PFSK-1 (cell line): ENCODE measurements at regions not wholly inside any gene's neighbourhood (a gene's known extent, or its start where the extent isn't known, plus 50 kb on each side); places are given as distances from the start of the nearest gene placed in this dataset.

ENCODE experiments used
- FOXP2 ChIP-seq: optimal IDR thresholded peaks from 2 replicates; pipeline ENCODE3; 2011; ENCODE audit warnings: borderline replicate concordance, control low read depth, inconsistent platforms; ENCODE audit not compliant: insufficient read depth; ENCODE audit errors: extremely low read length, extremely low read depth
- POLR2AphosphoS5 ChIP-seq: IDR thresholded peaks from 2 replicates; pipeline ENCODE4 v1.6.1; 2012; ENCODE audit warnings: low read depth, mild to moderate bottlenecking, control low read depth, low read length, moderate library complexity
- REST ChIP-seq, 2 experiments: IDR thresholded peaks; 2 replicates each; pipeline versions ENCODE4 v1.6.1 to v1.8.0; 2011 to 2012; ENCODE audit warnings: low read depth in 2 of 2, low read length in 2 of 2, control low read depth in 1 of 2, inconsistent platforms in 1 of 2, mild to moderate bottlenecking in 1 of 2, moderate library complexity in 1 of 2; ENCODE audit not compliant: insufficient read depth in 1 of 2
- SIN3A ChIP-seq: IDR thresholded peaks from 2 replicates; pipeline ENCODE4 v1.6.1; 2012; ENCODE audit warnings: mild to moderate bottlenecking, low read length, moderate library complexity, borderline replicate concordance; ENCODE audit not compliant: insufficient read depth
- TAF1 ChIP-seq: IDR thresholded peaks from 2 replicates; pipeline ENCODE4 v1.6.1; 2012; ENCODE audit warnings: low read length, control low read depth, borderline replicate concordance; ENCODE audit not compliant: insufficient read depth

GRCh38 chr5:154562244-154562880 lies 84.3 kb upstream of the HAND1 start:
- no peak for TF ChIP-seq SIN3A
- TF ChIP-seq TAF1: no peak
- no peak for TF ChIP-seq POLR2AphosphoS5
- TF ChIP-seq REST (IDR thresholded peaks at IDR 0.05; ENCODE audit: insufficient read depth in 1 of 2, low read depth in 2 of 2, low read length in 2 of 2): no peak
- TF ChIP-seq FOXP2: no peak
